RPMI7951 (cell line): ENCODE measurements at regions not wholly inside any gene's neighbourhood (a gene's known extent, or its start where the extent isn't known, plus 50 kb on each side); places are given as distances from the start of the nearest gene placed in this dataset.

Source experiments
- DNase-seq: peaks from one replicate; pipeline ENCODE4 v3.0.0-alpha.2; 2012; ENCODE audit warnings: low read depth

- no peak for DNase-seq
These were observed 191.0 kb upstream of the RPL38 start for GRCh38 chr17:74012465-74012864.

- no peak for DNase-seq
These were observed 188.2 kb upstream of the RPL38 start for GRCh38 chr17:74015316-74015715.

GRCh38 chr17:74015990-74016389, 187.5 kb upstream of the RPL38 start:
- DNase-seq: no peak

GRCh38 chr17:74016461-74016860, 187.0 kb upstream of the RPL38 start:
- no peak for DNase-seq

GRCh38 chr17:74017466-74017865, 186.0 kb upstream of the RPL38 start:
- DNase-seq: no peak

GRCh38 chr17:74018115-74018514, 185.4 kb upstream of the RPL38 start:
- no peak for DNase-seq

- no peak for DNase-seq
These were observed 184.2 kb upstream of the RPL38 start for GRCh38 chr17:74019271-74019670.

GRCh38 chr17:74019860-74020259, 183.6 kb upstream of the RPL38 start:
- no peak for DNase-seq

GRCh38 chr17:74020522-74020921, 183.0 kb upstream of the RPL38 start:
- no peak for DNase-seq

- DNase-seq: no peak
These were observed 178.5 kb upstream of the RPL38 start for GRCh38 chr17:74024871-74025531.

GRCh38 chr17:74027444-74027843, 176.0 kb upstream of the RPL38 start:
- no peak for DNase-seq

GRCh38 chr17:74028354-74029116, 174.9 kb upstream of the RPL38 start:
- no peak for DNase-seq

GRCh38 chr17:74031316-74032090, 172.0 kb upstream of the RPL38 start:
- DNase-seq: no peak

- no peak for DNase-seq
These were observed 171.3 kb upstream of the RPL38 start for GRCh38 chr17:74032222-74032621.

- peak; percentile 33 for DNase-seq
These were observed 166.2 kb upstream of the RPL38 start for GRCh38 chr17:74037320-74037719.

- DNase-seq: no peak
These were observed 163.2 kb upstream of the RPL38 start for GRCh38 chr17:74040291-74040690.

- DNase-seq: no peak
These were observed 162.7 kb upstream of the RPL38 start for GRCh38 chr17:74040729-74041128.

- no peak for DNase-seq
These were observed 161.4 kb upstream of the RPL38 start for GRCh38 chr17:74041869-74042640.

- DNase-seq: peak; percentile 91
These were observed 160.6 kb upstream of the RPL38 start for GRCh38 chr17:74042744-74043486.

- DNase-seq: no peak
These were observed 159.5 kb upstream of the RPL38 start for GRCh38 chr17:74043976-74044375.

GRCh38 chr17:74045608-74046280, 157.7 kb upstream of the RPL38 start:
- peak; percentile 43 for DNase-seq
